Umbilical cord (tissue), 1 donor: ENCODE measurements at regions not wholly inside any gene's neighbourhood (a gene's known extent, or its start where the extent isn't known, plus 50 kb on each side); places are given as distances from the start of the nearest gene placed in this dataset.
A peak's percentile ranks its signal among the peaks of the same experiment; 100 is the strongest.

Experiments used
- DNase-seq: peaks from one replicate; pipeline ENCODE4 v3.0.0-alpha.2; 2015; ENCODE audit warnings: low spot score

DNA sequence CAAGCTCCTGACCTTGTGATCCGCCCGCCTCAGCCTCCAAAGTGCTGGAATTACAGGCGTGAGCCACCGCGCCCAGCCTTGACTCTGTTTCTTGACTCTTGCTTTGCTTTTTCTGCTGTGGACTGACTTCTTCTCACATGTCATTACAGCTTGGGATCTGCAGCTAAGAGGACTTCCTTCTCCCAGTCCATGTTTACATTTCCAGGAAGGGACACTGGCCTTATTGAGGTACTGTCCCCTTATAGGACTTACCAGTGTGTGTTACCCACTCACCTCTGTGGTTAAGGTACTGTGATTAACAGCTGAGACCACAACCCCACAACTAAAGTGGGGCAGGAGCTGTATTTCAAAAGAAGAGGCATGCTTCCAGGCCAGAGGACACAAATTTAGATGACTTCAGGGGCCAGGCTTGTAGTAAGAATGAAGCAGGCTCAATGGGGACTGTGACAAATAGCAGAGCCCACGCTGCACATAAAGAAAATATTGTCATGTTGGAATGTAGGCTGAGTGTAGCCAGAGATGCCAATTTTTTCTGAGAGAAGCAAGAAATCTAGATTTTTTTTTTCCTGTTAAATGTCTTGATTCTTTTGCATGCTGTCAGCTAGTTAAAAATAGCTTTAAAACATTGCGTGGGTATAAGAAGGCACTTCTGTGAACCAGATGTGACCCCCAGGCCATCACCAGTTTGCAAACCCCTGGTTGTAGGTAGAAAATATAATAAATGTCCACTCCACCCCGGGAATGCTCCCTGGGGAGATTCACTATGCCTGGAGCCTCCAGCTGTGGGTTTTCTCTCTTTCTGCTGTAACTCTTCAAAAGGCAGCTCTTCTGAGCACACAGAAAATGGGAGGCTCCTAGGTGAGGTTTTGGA lies 75.0 kb downstream of the PTPDC1 start:
- peak; percentile 76 for DNase-seq

GRCh38 chr9:94160594-94161501 lies 76.6 kb downstream of the PTPDC1 start:
- DNase-seq = no peak

GRCh38 chr9:94161673-94162072 lies 77.4 kb downstream of the PTPDC1 start:
- DNase-seq = no peak

- DNase-seq = no peak
These were observed 80.7 kb downstream of the PTPDC1 start for GRCh38 chr9:94164806-94165549.

- DNase-seq = peak; percentile 99
These were observed 81.5 kb downstream of the PTPDC1 start for GRCh38 chr9:94165592-94166235.

DNA sequence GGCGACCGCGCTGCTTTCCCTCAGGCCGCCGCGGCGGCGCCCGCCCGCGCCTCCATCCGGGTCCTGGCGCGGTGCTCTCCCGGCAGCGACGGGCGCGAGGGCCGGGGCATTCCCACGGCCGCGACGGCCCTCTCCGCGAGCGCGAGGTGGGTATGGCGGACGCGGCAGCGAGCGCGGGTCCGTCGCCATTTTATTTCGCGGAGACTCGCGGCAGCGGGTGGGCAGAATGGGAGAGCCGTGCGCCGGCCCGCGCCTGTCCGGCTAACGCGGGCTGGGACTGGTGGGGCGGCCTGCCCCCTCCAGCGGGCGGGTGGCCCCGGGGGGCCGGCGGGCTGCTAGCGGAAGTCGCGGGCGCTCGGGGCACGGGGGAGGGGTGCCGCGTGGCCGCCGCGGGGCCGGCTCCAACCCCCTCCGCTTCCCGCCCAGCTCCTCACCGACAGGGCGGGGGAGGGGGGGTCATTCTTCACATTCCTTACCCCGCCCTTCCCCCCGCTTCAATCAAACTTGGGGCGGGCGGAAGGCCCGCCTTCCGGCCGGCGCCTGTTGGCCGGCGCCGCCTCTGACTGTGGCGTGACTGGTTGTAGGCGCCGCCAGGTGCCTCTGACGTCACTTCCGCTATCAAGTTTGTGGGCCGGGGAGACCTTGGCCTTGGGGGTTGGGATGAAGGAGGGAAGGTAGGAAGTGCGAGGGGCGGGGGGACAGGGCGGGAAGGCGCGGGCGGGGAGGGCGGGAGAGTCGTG lies 82.1 kb downstream of the PTPDC1 start:
- peak; percentile 99 for DNase-seq

DNA sequence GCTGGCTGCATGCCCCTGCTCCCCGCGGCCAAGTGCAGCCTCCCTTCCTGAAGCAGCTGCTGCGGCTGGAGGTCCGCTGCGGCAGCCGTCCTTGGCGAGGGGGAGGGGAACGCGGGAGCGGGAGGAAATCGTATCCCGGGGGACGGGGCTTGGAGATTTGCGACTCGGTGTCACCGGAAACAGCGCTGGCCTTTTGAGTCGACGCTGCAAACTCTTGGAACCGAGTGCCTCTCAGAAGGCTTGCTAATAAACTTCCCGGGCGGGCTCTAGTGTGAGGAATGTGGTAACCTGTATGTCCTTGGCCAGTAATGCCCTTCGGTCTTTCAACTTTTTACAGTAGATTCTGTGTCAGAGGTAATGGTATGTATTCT lies 82.7 kb downstream of the PTPDC1 start:
- no peak for DNase-seq

DNA sequence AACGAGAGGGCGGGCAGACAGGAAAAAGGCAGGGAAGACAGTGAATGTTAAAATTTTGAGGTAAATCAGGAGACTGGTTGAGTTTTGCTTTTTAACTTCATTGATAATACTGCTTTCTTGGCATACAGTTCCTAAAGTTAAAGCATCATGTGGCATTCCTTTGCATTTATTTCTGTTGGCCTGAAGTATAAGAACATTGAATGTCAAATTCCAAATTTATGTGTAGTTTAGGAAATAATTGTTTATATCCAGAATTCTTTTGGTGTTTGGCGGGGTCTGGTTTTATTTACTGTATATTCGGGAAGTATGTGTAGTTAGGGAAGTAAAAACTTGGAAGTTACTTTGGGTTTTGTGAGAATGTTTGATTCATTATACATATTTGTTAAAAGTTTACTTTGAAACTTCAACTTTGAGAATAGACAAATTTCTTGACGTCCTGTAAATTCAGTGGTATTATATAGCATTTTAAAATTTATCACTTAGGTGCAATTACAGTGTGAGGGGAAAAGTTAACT lies 83.2 kb downstream of the PTPDC1 start:
- DNase-seq = no peak

GRCh38 chr9:94168203-94169000 lies 84.1 kb downstream of the PTPDC1 start:
- no peak for DNase-seq

DNA sequence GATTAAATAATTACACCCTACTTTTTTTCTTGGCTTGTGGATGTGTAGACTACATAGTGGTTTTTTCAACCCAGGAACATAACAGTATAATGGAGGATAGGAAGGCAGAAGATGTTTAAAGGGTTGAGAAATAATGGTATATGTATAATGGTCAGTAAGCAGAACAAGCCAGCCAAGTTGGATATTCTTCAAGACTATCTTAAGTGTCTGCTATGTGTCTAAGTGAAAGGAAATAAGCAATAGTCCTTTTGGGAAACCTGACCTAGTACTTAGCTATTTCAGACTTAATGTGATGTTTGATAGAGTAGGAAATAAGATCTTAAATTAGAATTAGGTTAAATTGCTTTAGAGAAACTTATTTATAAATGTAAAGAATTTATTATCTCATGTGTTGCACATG lies 85.7 kb downstream of the PTPDC1 start:
- peak; percentile 23 for DNase-seq

- DNase-seq = no peak
These were observed 85.5 kb upstream of the ZNF169 start for GRCh38 chr9:94173632-94174031.

DNA sequence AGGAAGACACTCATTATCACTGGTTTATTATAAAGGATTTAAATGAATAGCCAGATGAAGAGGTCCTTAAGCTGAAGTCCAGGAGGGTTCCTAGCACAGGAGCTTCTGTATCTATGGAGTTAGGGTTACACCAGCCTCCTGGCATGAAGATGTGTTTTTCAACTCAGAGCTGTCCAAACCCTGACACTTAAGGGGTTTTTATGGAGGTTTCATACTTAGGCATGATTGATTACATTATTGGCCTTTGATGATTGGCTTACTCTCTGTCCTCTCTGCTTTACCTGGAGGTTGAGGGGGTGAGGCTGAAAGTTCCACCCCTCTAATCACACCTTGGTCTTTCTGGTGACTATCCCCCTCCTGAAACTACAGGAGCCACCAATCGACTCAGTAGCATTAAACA lies 84.9 kb upstream of the ZNF169 start:
- DNase-seq = no peak

- DNase-seq = no peak
These were observed 83.4 kb upstream of the ZNF169 start for GRCh38 chr9:94175669-94176068.

GRCh38 chr9:94176608-94177007 lies 82.5 kb upstream of the ZNF169 start:
- DNase-seq = no peak

DNA sequence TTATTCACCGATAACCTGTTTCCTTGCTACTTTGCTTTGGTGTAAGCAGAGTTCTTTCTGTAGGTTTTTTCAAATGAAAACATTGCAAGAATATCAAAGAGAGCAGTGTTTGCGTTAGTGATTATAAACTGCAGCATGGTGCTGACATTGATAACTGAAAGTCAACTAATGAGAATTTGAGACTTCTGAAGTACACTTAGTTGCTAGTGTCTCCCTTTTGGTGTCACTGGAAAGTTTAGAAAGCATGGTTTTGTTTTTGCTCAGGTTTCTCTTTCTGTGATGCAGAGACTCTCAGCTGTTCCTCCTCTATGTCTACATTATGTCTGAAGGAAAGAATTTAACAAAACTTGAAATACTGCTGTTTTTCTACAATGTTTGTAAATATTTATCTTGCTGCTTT lies 80.2 kb upstream of the ZNF169 start:
- no peak for DNase-seq

- DNase-seq = no peak
These were observed 77.5 kb upstream of the ZNF169 start for GRCh38 chr9:94181408-94182181.

DNA sequence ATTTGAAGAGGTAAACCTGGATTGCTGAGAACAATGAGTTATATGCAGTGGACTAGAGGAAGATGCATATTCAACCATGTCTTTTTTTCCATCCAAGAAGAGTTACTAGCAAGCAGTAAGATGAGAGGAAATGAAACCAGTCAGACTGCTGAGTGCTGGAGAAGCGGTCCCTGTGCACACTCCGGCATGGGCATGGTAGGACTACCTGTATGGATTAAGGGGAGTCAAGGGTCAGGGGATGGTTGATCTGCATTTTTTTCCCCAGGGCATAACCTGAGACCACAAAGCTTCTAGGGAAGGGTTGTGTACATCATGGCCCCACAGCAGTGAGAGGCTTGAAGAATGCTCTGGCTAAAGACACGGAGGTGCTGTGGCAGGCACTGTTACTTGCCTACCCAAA lies 76.6 kb upstream of the ZNF169 start:
- DNase-seq = no peak

DNA sequence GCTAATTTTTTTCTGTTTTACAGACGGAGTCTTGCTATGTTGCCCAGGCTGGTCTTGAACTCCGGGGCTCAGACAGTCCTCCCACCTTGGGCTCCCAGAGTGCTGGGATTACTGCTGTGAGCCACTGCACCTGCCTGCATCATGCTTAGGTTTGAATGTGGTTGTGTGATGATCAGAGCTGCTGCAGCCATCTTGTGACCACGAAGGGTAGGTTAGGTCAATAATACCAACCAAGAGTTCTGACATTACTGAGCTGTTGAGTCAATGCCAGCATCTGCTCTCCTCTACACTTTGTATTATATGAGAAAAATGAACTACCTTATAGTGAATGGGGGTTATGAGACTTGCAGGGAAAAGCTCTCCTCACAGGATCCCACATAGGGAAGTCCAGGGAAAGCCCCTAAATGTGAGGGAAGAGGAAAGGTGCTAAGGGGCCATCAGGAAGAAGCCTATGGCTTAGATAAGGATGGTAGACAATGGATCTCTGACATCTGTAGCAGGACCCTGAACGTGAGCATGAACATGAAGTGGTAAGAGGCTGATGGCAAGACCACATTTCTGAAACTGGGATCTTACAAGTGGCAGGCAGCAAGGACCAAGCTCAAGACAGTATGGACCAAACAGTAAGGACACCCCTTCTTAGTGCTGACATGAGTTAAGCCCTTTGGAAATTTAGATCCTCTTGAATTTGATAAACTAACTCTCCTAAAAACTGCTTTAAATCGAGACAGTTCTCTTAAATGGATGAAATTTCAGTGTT lies 75.7 kb upstream of the ZNF169 start:
- DNase-seq = no peak
